ENCODE measurements at regions not wholly inside any gene's neighbourhood (a gene's known extent, or its start where the extent isn't known, plus 50 kb on each side); places are given as distances from the start of the nearest gene placed in this dataset.

DNA sequence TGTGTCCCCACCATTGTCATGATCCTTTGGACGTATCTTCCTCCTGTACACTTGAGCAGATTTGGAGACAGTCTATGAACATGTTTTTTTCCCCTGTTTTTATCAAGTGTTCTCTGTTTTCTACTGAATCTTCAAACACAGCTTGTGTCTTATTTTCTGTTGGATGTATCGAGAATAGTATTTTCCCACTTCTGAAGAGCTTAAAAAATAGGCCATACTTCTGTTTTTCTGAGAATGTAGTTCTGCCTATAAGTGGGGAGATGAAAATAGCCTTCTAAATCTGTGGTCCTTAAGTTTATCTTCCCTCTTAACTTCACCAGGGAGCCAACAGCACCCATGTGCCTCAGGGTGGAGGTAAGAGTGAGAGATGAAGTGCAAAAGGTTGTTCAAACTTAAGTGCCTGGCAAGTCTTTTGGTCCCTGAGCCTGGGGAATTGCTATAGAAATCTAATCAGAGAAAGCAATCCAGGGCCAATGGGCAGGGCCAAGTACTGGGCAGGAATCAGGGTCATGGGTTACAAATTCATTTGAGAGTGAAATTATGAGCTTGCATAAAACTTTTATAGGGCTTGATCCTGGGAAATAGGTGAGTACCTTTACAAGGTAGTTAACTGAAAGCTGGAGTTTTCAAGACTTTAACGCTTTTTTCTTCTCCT is 58.9 kb downstream of the ARF6 start:
- Histone ChIP-seq H3K9me3 (no peaks in the 10 kb centered on the region), H3K4me1 (no peaks in the 10 kb centered on the region), H3K27ac (no peak overlapping the region), H3K36me3 (no peaks in the 10 kb centered on the region), H3K4me3 (no peak overlapping the region), H3K27me3 (no peaks in the 10 kb centered on the region)
- intact Hi-C loops (cut with DNase I; ENCODE audit: low total_unique reads), result no loop called here
- TF ChIP-seq, protein P1, sequence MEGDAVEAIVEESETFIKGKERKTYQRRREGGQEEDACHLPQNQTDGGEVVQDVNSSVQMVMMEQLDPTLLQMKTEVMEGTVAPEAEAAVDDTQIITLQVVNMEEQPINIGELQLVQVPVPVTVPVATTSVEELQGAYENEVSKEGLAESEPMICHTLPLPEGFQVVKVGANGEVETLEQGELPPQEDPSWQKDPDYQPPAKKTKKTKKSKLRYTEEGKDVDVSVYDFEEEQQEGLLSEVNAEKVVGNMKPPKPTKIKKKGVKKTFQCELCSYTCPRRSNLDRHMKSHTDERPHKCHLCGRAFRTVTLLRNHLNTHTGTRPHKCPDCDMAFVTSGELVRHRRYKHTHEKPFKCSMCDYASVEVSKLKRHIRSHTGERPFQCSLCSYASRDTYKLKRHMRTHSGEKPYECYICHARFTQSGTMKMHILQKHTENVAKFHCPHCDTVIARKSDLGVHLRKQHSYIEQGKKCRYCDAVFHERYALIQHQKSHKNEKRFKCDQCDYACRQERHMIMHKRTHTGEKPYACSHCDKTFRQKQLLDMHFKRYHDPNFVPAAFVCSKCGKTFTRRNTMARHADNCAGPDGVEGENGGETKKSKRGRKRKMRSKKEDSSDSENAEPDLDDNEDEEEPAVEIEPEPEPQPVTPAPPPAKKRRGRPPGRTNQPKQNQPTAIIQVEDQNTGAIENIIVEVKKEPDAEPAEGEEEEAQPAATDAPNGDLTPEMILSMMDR (IDR thresholded peaks at IDR 0.05), result no peak
- TF ChIP-seq POLR2A (IDR thresholded peaks at IDR 0.05), result no peak
- no peak for DNase-seq

DNA sequence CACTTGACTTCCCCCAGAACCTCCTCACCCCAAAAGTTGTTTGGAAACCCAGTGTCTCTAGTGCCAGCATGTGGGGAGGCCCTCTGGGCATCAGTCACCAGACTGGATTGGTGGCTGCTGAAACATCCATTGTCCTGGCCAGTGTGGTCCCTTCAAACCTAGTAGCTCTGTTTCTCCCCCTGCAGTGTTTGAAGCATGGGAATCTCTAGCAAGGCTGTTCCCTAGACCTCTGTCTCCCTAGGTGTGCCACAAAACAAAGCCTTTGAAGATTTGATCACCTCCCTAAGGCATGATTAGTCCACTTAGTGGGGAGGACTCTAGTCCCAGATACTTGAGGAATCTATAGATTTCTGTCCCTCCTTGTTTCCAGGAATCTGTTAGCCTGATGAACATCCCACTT is 60.3 kb downstream of the ARF6 start:
- Histone ChIP-seq H3K27ac (no peak overlapping the region), H3K36me3 (no peaks in the 10 kb centered on the region), H3K9me3 (no peaks in the 10 kb centered on the region), H3K4me3 (no peak overlapping the region), H3K4me1 (no peaks in the 10 kb centered on the region), H3K27me3 (no peaks in the 10 kb centered on the region)
- DNase-seq, result no peak
- TF ChIP-seq, protein P1 (IDR thresholded peaks at IDR 0.05), result no peak
- no peak for TF ChIP-seq POLR2A (IDR thresholded peaks at IDR 0.05)
- intact Hi-C loops (cut with DNase I; ENCODE audit: low total_unique reads), result no loop called here

DNA sequence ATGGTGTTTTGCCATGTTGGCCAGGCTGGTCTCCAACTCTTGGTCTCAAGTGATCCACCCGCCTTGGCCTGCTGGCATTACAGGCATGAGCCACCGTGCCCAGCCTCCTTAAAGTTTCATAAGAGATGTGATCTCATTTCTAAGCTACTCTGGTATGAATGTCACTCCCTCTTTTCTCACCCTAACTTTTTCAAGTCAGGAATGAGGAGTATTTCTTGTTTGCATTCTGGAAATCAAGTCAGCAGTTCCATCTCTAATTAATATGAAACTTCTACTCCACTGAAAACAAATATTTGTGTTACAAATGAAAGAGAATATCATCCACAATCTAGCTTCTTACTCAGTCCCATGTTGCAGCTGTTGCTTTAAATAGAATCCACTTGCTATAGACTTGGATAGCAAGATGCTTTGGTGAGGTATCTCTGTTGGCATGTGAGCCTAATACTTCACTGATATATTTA is 61.3 kb downstream of the ARF6 start:
- Histone ChIP-seq H3K4me3 (no peak overlapping the region), H3K27me3 (no peaks in the 10 kb centered on the region), H3K27ac (no peak overlapping the region), H3K36me3 (no peaks in the 10 kb centered on the region), H3K9me3 (no peaks in the 10 kb centered on the region), H3K4me1 (no peaks in the 10 kb centered on the region)
- DNase-seq, result no peak
- intact Hi-C loops (cut with DNase I; ENCODE audit: low total_unique reads), result no loop called here
- TF ChIP-seq, protein P1 (IDR thresholded peaks at IDR 0.05), result no peak
- no peak for TF ChIP-seq POLR2A (IDR thresholded peaks at IDR 0.05)

- Histone ChIP-seq H3K4me1 (no peaks in the 10 kb centered on the region), H3K27ac (no peak overlapping the region), H3K9me3 (no peaks in the 10 kb centered on the region), H3K4me3 (no peak overlapping the region), H3K36me3 (no peaks in the 10 kb centered on the region), H3K27me3 (no peaks in the 10 kb centered on the region)
- DNase-seq, result no peak
- TF ChIP-seq, protein P1 (IDR thresholded peaks at IDR 0.05), result no peak
- TF ChIP-seq POLR2A (IDR thresholded peaks at IDR 0.05), result no peak
- intact Hi-C loops (cut with DNase I; ENCODE audit: low total_unique reads), result no loop called here
Observed at GRCh38 chr14:49955024-49955423, 62.1 kb downstream of the ARF6 start.

- H3K9me3 ChIP-seq, result no peaks in the 10 kb centered on the region
- H3K4me1 ChIP-seq, result no peaks in the 10 kb centered on the region
Observed at GRCh38 chr14:49957089-49957852, 64.4 kb downstream of the ARF6 start.

More at GRCh38 chr14:49957089-49957852, 64.4 kb downstream of the ARF6 start:
- H3K27me3 ChIP-seq, result no peaks in the 10 kb centered on the region
- no peak overlapping the region for H3K27ac ChIP-seq
- no peak for TF ChIP-seq POLR2A (IDR thresholded peaks at IDR 0.05)
- TF ChIP-seq, protein P1 (IDR thresholded peaks at IDR 0.05), result no peak
- intact Hi-C loops (cut with DNase I; ENCODE audit: low total_unique reads), result no loop called here
- no peak for DNase-seq
- no peaks in the 10 kb centered on the region for H3K36me3 ChIP-seq
- no peak overlapping the region for H3K4me3 ChIP-seq
